WTC11 (cell line): ENCODE measurements at regions not wholly inside any gene's neighbourhood (a gene's known extent, or its start where the extent isn't known, plus 50 kb on each side); places are given as distances from the start of the nearest gene placed in this dataset.

Source experiments
- ATAC-seq: fragments of 200-7000 bp; cut with Tn5 transposase; 2 replicates; pipeline ENCODE4 v1.10.0; 2021; ENCODE audit warnings: mild to moderate bottlenecking, moderate library complexity
- CTCF ChIA-PET: fragments of 300-600 bp; sonication (Branson Sonifier 250); formaldehyde crosslinking; loops from one replicate; lab custom pipeline; 2021; ENCODE audit warnings: antibody characterized with exemption; lab: Charles Lee
- POLR2A ChIA-PET: fragments of 350-600 bp; sonication (Branson Sonifier 250); formaldehyde crosslinking; loops from one replicate; lab custom pipeline; 2021; ENCODE audit warnings: antibody characterized with exemption; lab: Charles Lee
- DNase-seq: peaks from one replicate; pipeline ENCODE4 v3.0.0; 2021; ENCODE audit warnings: low spot score
- H3K27ac Mint-ChIP-seq: 2 replicates; pipeline ENCODE4 v1.8.0; 2021; ENCODE audit warnings: mixed read lengths
- H3K27me3 Mint-ChIP-seq: 2 replicates; pipeline ENCODE4 v1.8.0; 2021; ENCODE audit warnings: low read depth, mild to moderate bottlenecking, moderate library complexity, mixed read lengths
- H3K36me3 Mint-ChIP-seq: 2 replicates; pipeline ENCODE4 v1.8.0; 2021; ENCODE audit warnings: mixed read lengths
- H3K4me1 Mint-ChIP-seq: 2 replicates; pipeline ENCODE4 v1.8.0; 2022; ENCODE audit warnings: mixed read lengths
- H3K4me3 Mint-ChIP-seq: 2 replicates; pipeline ENCODE4 v1.8.0; 2021; ENCODE audit warnings: mild to moderate bottlenecking, moderate library complexity, mixed read lengths
- H3K9me3 Mint-ChIP-seq: 2 replicates; pipeline ENCODE4 v1.8.0; 2021; ENCODE audit warnings: mixed read lengths
- ATF2 ChIP-seq: sonication (generic); formaldehyde crosslinking; IDR thresholded peaks from 2 replicates; pipeline ENCODE4 v1.8.1; 2022; ENCODE audit warnings: low read depth, missing genetic modification reagents, borderline replicate concordance
- ERG ChIP-seq: fragments of 250-450 bp; sonication (Bioruptor Pico); IDR thresholded peaks from 2 replicates; pipeline ENCODE4 v1.8.0; 2021; ENCODE audit warnings: mild to moderate bottlenecking
- ETV6 ChIP-seq: sonication (generic); formaldehyde crosslinking; IDR thresholded peaks from 2 replicates; pipeline ENCODE4 v1.8.1; 2022; ENCODE audit warnings: mild to moderate bottlenecking, missing genetic modification reagents
- FOXK1 ChIP-seq: sonication (generic); formaldehyde crosslinking; IDR thresholded peaks from 2 replicates; pipeline ENCODE4 v1.8.0; 2022; ENCODE audit warnings: mild to moderate bottlenecking, moderate library complexity, missing genetic modification reagents
- GTF2I ChIP-seq: fragments of 250-450 bp; sonication (Bioruptor Pico); conservative IDR thresholded peaks from 2 replicates; pipeline ENCODE4 v1.4.0; 2021; ENCODE audit warnings: mild to moderate bottlenecking
- IRF2 ChIP-seq: sonication (generic); formaldehyde crosslinking; IDR thresholded peaks from 2 replicates; pipeline ENCODE4 v1.8.0; 2022; ENCODE audit warnings: low read depth, missing genetic modification reagents, borderline replicate concordance
- KAT7 ChIP-seq: sonication (generic); formaldehyde crosslinking; IDR thresholded peaks from 2 replicates; pipeline ENCODE4 v1.8.1; 2023; ENCODE audit warnings: missing genetic modification reagents, mild to moderate bottlenecking, borderline replicate concordance
- MLX ChIP-seq: sonication (generic); formaldehyde crosslinking; IDR thresholded peaks from 2 replicates; pipeline ENCODE4 v1.8.1; 2023; ENCODE audit warnings: mild to moderate bottlenecking, missing genetic modification reagents, moderate library complexity
- MXD4 ChIP-seq: fragments of 250-450 bp; sonication (Bioruptor Pico); IDR thresholded peaks from 2 replicates; pipeline ENCODE4 v1.8.0; 2021; ENCODE audit warnings: mild to moderate bottlenecking, moderate library complexity, borderline replicate concordance
- MYBL2 ChIP-seq: sonication (generic); formaldehyde crosslinking; IDR thresholded peaks from 2 replicates; pipeline ENCODE4 v1.8.1; 2023; ENCODE audit warnings: mild to moderate bottlenecking, moderate library complexity, missing genetic modification reagents
- NFE2L1 ChIP-seq: sonication (generic); formaldehyde crosslinking; IDR thresholded peaks from 2 replicates; pipeline ENCODE4 v1.8.1; 2023; ENCODE audit warnings: missing genetic modification reagents
- NR2C2 ChIP-seq: sonication (generic); formaldehyde crosslinking; IDR thresholded peaks from 2 replicates; pipeline ENCODE4 v1.8.0; 2022; ENCODE audit warnings: mild to moderate bottlenecking, missing genetic modification reagents
- OVOL2 ChIP-seq: fragments of 250-450 bp; sonication (Bioruptor Pico); IDR thresholded peaks from 2 replicates; pipeline ENCODE4 v1.9.0; 2021; ENCODE audit warnings: mild to moderate bottlenecking, borderline replicate concordance
- SMAD3 ChIP-seq: sonication (generic); formaldehyde crosslinking; IDR thresholded peaks from 2 replicates; pipeline ENCODE4 v1.8.0; 2022; ENCODE audit warnings: missing genetic modification reagents, mild to moderate bottlenecking, borderline replicate concordance
- TCF7 ChIP-seq: sonication (generic); formaldehyde crosslinking; IDR thresholded peaks from 2 replicates; pipeline ENCODE4 v1.8.0; 2022; ENCODE audit warnings: mild to moderate bottlenecking, low read depth, missing genetic modification reagents, moderate library complexity
- USF1 ChIP-seq: sonication (generic); formaldehyde crosslinking; IDR thresholded peaks from 2 replicates; pipeline ENCODE4 v1.8.0; 2022; ENCODE audit warnings: mild to moderate bottlenecking, missing genetic modification reagents
- ZNF396 ChIP-seq: fragments of 250-450 bp; sonication (Bioruptor Pico); IDR thresholded peaks from 2 replicates; pipeline ENCODE4 v1.8.0; 2021; ENCODE audit warnings: mild to moderate bottlenecking, moderate library complexity, borderline replicate concordance
- TF ChIP-seq, protein P1 (sequence below): fragments of 250-450 bp; sonication (Bioruptor Pico); IDR thresholded peaks from 2 replicates; pipeline ENCODE4 v1.9.0; 2021; ENCODE audit warnings: mild to moderate bottlenecking
- TF ChIP-seq, protein P2 (sequence below): sonication (generic); formaldehyde crosslinking; IDR thresholded peaks from 2 replicates; pipeline ENCODE4 v1.8.1; 2023; ENCODE audit warnings: mild to moderate bottlenecking, missing genetic modification reagents
- TF ChIP-seq, protein P3 (sequence below): fragments of 250-450 bp; sonication (Bioruptor Pico); IDR thresholded peaks from 2 replicates; pipeline ENCODE4 v2.1.2; 2022; ENCODE audit warnings: mild to moderate bottlenecking, moderate library complexity

DNA sequence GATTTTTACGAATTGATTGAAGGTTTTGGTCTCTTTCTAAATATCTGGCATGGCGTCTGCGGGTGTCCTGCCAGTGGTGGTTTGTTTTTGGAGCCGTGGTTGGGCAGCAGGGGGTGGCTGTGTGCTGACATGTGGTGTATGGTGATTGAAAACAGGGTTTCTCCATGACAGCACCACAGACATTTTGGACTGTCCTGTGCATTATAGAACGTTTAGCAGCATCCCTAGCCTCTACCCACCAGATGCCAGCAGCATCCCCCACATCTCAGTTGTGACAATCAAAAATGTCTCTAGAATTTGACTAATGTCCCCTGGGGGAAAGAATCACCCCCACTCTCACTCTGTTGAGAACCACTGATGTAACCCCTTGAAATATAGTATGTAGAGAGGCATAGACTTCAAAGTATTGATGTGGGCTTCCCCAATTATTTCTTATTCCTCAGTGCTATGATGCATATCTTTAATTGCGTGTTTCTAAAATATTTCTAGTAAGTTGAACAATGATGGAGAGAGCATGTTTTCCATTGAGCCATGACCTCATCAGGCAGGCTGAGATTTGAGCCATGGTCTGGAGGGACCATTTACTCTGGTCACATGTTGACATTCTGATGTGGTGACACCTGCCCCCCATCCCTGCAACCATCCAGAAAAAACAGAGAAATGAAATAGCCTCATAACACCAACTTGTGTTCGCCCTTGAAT lies 77.4 kb upstream of the MID1 start:
- Mint-ChIP-seq H3K4me1 (peaks cover 9% of the 10 kb centered on the region; the same call in 1 of the 2 replicates), H3K27me3 (no peaks in the 10 kb centered on the region), H3K9me3 (peaks cover 5% of the 10 kb centered on the region)
- CTCF ChIA-PET: no interaction called here
- ATAC-seq: no peak
- TF ChIP-seq MYBL2 (CRISPR knock-in tag): no peak
- TF ChIP-seq, protein P1, sequence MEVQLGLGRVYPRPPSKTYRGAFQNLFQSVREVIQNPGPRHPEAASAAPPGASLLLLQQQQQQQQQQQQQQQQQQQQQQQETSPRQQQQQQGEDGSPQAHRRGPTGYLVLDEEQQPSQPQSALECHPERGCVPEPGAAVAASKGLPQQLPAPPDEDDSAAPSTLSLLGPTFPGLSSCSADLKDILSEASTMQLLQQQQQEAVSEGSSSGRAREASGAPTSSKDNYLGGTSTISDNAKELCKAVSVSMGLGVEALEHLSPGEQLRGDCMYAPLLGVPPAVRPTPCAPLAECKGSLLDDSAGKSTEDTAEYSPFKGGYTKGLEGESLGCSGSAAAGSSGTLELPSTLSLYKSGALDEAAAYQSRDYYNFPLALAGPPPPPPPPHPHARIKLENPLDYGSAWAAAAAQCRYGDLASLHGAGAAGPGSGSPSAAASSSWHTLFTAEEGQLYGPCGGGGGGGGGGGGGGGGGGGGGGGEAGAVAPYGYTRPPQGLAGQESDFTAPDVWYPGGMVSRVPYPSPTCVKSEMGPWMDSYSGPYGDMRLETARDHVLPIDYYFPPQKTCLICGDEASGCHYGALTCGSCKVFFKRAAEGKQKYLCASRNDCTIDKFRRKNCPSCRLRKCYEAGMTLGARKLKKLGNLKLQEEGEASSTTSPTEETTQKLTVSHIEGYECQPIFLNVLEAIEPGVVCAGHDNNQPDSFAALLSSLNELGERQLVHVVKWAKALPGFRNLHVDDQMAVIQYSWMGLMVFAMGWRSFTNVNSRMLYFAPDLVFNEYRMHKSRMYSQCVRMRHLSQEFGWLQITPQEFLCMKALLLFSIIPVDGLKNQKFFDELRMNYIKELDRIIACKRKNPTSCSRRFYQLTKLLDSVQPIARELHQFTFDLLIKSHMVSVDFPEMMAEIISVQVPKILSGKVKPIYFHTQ: no peak
- TF ChIP-seq OVOL2: no peak
- no peak for TF ChIP-seq ZNF396 (CRISPR knock-in tag)
- no peak for TF ChIP-seq TCF7
- no peak for TF ChIP-seq SMAD3
- no peak for TF ChIP-seq NFE2L1 (CRISPR knock-in tag)
- TF ChIP-seq, protein P2, sequence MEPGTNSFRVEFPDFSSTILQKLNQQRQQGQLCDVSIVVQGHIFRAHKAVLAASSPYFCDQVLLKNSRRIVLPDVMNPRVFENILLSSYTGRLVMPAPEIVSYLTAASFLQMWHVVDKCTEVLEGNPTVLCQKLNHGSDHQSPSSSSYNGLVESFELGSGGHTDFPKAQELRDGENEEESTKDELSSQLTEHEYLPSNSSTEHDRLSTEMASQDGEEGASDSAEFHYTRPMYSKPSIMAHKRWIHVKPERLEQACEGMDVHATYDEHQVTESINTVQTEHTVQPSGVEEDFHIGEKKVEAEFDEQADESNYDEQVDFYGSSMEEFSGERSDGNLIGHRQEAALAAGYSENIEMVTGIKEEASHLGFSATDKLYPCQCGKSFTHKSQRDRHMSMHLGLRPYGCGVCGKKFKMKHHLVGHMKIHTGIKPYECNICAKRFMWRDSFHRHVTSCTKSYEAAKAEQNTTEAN (CRISPR knock-in tag): no peak
- no peak for TF ChIP-seq MXD4
- TF ChIP-seq FOXK1 (CRISPR knock-in tag): no peak
- TF ChIP-seq MLX (CRISPR knock-in tag): no peak
- TF ChIP-seq ETV6 (CRISPR knock-in tag): no peak
- TF ChIP-seq IRF2 (CRISPR knock-in tag): no peak
- TF ChIP-seq GTF2I (CRISPR knock-in tag): no peak
- TF ChIP-seq, protein P3, sequence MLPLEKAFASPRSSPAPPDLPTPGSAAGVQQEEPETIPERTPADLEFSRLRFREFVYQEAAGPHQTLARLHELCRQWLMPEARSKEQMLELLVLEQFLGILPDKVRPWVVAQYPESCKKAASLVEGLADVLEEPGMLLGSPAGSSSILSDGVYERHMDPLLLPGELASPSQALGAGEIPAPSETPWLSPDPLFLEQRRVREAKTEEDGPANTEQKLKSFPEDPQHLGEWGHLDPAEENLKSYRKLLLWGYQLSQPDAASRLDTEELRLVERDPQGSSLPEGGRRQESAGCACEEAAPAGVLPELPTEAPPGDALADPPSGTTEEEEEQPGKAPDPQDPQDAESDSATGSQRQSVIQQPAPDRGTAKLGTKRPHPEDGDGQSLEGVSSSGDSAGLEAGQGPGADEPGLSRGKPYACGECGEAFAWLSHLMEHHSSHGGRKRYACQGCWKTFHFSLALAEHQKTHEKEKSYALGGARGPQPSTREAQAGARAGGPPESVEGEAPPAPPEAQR (CRISPR knock-in tag): no peak
- no peak for TF ChIP-seq ERG (CRISPR knock-in tag)
- no peak for TF ChIP-seq ATF2 (CRISPR knock-in tag)
- no peak for TF ChIP-seq NR2C2
- no peak for TF ChIP-seq USF1 (CRISPR knock-in tag)
- no peak for TF ChIP-seq KAT7 (CRISPR knock-in tag)
- TF ChIP-seq, all 79 proteins: peak for 0
- H3K27ac Mint-ChIP-seq: no peak overlapping the region
- H3K36me3 Mint-ChIP-seq: peaks cover 2% of the 10 kb centered on the region
- H3K4me3 Mint-ChIP-seq: no peak overlapping the region
- no peak for DNase-seq
- POLR2A ChIA-PET: no interaction called here
